ENCODE measurements at regions not wholly inside any gene's neighbourhood (a gene's known extent, or its start where the extent isn't known, plus 50 kb on each side); places are given as distances from the start of the nearest gene placed in this dataset.
"Not testable (repeated sequence)": the region's sequence is repeated elsewhere in the genome, so short reads cannot be mapped to it uniquely, and the experiment has no call there.

DNA sequence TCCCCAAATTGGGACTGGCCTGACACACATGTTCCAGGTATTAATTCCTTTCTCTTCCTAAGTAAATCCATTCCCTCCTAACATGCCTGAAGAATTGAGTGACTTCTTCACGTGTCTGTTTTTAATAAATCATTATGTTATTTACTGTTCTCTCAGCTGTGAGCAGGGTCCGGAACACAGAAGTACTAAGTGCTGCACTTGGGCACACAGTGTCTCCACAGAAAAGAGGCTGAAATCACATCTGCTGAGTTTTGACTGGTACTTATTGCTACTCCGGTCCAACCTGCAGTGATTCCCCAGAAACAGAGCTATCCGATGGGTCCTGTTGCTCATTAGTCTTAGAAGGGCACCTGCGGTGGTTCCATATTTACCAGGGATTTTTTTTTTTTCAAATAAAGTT lies 202.6 kb downstream of the RBM46 start:
- DNase-seq, result no peak

DNA sequence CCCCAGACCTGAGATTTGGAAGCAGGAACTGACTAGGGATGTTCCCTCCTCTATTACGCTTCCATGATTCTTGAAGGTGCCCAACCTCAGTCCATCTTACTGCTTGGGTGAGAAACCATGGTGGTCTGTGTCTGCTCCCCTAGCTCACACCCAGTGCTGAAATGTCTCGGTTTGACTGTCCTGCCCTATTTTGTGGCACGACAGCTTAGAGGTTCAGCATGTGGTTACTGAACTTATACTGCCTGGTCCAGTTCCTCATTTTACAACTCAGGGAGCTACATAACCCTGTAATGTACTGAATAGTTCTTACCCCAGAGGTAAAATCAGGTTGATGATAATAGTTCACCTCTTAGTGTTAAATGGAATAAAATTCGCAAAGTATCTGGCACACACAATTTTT lies 203.1 kb downstream of the RBM46 start:
- no peak for DNase-seq

- no peak for DNase-seq
These were observed 203.5 kb downstream of the RBM46 start for GRCh38 chr4:154984616-154985015.

GRCh38 chr4:154985673-154986072 lies 204.6 kb downstream of the RBM46 start:
- DNase-seq, result no peak

DNA sequence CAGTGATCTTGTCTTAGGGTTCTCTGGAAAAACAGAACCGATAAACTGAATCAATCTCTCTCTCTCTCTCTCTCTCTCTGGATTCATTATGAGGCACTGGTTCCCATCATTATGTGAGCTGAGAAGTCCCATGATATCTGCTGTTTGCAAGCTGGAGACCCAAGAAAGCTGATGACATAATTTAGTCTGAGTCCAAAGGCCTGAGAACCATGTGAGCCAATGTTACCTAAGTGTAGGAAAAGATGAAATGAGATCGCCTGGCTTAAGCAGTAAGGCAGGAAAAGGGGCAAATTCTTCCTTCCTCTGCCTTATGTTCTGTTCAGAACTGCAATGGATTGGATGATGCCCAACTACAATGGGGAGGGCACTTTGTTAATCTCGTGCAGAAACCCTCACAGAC lies 207.4 kb downstream of the RBM46 start:
- no peak for DNase-seq

- no peak for DNase-seq
These were observed 208.4 kb downstream of the RBM46 start for GRCh38 chr4:154989511-154989910.

- DNase-seq, result not testable (repeated sequence)
These were observed 210.6 kb upstream of the NPY2R start for GRCh38 chr4:154997866-154998265.

DNA sequence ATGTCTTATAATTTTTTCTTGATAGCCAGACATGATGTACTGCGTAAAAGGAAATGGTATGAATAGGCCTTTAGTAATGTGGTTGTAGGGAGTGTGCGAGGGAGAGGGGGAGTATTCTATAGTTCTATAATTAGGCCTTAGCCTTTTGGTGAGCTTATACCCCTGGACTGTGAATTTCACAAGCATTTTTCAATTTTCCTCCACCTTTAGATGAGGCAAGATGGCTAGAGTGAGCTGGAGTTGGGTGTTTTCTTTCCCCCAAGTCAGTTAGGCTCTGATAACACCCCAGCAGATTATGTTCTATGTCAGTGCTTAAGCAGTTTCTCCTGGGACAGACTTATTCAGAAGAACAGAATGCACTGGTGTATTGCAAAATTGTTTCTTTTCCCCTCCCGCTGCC lies 210.2 kb upstream of the NPY2R start:
- no peak for DNase-seq

DNA sequence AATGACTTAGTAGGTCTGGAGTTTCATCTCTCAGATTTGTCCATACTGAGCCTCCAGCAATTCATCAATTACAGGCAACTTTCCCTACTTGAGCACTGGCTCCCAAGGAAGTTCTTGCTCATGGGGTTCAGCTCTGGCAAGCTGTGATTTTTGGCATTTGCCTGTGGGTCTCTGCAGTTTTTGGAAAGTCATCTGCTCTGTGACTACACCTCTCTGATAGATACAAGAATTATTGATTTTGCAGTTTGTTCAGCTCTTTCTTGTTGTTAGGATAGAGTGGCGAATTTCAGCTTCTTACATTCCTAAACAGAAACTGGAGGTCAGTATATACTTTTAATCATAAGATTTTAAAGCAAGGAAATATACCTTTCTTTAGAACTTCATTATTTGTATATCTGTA lies 209.7 kb upstream of the NPY2R start:
- no peak for DNase-seq

DNA sequence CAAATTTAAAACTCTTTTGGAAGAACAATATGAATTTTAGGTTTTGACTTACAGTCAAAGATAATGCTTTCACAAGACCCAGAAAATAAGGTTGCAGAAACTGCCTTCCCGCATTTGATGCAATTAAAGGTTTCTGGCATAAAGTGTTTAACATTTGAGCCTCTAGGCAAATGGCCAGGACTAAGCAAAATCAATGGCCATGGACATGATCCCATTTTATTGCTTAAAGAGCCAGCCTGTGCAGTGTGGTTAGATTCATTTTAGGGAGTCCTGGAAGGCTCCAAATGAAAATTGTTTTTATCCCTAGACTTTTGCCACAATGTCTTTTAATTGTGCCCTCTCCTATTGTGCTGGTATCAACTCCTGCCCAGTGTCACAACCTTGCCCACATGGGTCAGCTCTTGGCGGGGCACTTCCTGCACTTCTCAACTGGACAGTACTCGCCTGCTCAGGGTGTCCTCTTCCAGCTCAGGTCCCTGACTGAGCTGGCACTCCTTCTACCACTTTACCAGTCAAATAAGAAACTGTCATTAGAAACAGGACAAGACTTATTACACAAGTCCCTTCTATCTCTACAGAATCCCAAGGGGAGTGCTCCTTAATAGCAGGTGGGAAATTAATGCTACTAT lies 208.4 kb upstream of the NPY2R start:
- no peak for DNase-seq

GRCh38 chr4:155001251-155001650 lies 207.2 kb upstream of the NPY2R start:
- no peak for DNase-seq

DNA sequence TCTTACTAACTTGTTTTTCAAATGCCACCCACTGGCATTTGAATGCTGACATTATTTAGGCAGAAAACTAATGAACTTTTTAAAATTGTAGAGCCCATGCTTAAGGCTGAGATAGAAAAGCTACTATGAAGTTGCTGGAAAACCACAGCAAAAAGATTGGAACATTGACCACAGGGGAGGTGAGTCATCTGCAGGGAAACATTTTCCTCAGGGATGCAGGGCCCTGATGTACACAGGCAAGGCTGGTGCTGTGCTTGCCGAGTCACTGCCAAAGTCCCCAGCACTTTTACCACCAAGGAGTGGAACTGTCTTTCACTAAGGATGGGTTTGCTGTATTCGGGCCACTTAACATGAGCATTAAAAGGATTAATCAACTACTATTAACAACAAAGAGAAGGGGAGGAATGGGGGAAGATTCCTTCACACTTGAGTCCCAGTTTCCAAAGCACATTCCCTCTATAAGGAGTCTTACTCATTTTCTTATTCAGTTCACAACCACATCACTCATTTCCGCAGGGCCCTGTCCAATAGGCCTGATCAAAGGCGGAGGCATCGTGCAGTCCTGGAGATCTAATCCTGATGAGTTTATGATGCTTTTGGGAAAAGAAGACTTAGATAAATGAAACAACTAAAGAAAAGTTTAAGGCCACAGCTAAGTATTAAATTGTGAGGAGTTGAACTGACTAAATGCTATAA lies 202.9 kb upstream of the NPY2R start:
- no peak for DNase-seq

DNA sequence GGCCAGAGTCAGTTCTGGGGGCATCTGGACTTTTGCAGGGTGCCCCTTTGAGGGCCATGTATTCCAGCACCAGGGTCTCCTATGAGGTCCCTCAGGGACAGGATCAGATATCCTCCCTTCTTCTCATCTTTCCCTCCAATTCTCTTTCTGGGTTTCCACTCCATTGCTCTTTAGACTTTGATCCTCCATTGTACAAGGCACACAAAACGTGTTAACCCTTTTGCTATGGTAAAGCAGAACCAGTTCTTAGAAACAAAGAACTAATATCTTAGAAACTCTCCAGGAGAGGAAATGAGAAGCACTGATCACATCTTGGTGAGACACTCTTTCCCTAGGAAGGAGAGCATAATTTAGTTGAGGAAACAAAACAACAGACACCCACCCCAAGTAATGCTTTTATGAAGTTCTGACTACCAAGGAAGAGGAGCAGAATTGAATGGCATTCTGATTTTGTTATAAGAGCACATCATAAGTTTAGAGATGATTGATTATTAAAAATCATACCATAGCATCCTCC lies 200.7 kb upstream of the NPY2R start:
- no peak for DNase-seq

GRCh38 chr4:155008389-155008788 lies 200.0 kb upstream of the NPY2R start:
- DNase-seq, result no peak

DNA sequence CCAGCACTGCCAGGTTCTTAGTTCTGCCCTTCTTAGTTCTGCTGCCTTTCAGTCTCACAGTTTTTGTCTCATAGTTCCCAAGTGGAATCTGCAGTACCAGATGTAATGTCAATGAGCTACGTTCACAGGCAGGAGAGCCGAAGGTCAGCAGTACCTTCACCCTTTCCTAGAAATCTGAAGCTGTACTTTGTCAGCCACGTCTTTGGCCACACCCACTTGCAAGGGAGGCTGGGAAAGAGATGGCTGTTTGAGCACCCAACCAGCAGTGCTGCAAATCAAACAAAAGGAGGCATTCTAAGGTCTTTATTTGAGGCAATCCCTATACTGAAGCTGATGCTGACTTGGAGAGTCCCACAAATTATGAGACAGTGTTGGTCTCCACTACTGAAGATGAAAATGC lies 199.1 kb upstream of the NPY2R start:
- no peak for DNase-seq

DNA sequence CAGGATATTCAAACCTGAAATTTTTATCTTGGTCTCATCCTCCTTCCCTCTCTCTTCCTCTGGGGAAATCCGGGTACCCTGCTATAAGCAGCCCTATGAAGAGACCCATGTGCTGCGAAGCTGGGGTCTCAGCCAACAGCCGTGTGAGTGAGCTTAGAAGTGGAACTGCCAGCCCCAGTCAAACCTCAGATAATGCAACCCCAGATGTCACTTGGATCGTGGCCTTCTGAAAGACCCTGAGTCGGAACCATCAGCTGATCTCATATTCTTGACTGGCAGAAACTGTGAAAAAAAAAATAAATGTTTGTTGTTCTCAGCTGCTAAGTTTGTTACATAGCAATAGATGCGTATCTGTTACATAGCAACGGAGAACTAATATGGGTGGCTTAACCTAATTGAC lies 198.1 kb upstream of the NPY2R start:
- no peak for DNase-seq

DNA sequence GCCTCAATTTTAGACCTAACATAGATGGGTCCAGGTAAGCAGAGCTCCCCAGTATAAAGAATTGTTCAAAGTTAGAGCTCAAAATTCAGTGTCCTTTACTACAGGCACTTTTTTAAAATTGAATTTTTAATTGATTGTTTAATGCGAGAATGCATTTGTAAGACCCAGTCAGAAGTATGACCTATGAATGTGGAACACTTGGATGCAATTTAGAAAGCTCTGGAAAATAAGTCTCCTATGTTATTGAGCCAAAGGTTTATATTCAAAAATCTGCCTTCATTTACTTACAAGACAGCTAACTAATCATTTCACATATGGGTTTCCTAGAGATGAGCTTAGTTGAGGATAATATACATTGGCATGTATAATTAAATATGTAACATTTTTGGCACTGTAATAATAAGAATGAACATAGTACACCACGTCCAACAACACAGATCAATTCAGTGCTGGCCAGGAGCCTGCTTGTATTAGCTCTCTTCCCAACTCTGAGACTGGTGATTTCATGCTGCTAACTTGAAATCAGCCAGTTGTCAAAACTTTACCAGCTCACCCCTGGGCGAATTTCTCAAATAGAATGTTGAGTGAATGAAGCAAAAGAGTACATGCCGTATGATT lies 197.2 kb upstream of the NPY2R start:
- DNase-seq, result no peak

GRCh38 chr4:155012469-155012868 lies 196.0 kb upstream of the NPY2R start:
- DNase-seq, result no peak

- DNase-seq, result no peak
These were observed 191.0 kb upstream of the NPY2R start for GRCh38 chr4:155017426-155017825.

DNA sequence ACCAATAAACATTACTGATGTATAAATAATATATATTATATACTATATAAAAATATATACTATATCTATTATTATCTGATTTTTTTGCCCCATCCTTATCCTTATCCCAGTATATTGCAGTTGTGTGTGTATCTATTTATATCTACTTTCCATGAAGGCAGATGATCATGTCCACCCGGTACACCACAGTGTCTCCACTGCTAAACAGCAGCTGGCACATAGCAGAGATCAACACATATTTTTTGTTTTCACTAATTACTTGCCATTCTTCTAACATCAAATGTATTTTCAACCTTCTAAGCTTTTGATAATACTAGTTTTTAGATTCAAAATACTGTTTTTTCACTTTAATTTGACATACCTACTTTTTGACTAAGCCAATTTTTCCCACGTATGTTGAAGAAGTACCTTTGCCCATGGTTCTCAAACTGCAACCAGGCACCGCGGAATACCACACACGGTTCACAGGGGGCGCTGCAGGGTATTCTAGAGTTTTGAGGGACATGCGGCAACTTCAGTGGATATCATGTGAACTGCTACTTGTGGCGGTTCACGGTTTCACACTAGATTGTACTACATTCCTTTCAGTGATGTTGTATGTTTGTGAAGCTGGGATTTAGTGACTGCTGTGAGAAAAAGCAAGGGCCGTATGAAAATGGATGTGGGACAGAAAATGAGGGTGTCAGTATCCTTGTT lies 182.5 kb upstream of the NPY2R start:
- DNase-seq, result no peak

DNA sequence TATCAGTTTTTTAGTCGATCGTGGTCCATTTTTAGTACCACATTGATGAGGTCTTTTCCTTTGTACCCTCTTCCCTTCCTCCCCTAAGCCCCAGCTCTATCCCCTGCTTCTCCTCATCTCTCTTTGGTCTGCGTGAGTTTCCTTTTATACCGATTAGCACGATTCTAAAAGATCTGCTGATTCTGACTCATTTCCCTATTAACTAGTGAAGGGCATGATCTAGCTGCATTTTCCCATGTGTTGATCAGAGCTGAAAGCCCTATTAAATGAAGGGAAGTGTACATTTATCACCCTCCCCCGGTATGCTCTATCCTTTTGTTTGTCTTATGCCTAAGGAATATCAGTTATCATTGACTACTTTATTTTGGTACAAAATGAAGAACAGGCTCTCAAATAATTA lies 181.7 kb upstream of the NPY2R start:
- DNase-seq, result no peak

DNA sequence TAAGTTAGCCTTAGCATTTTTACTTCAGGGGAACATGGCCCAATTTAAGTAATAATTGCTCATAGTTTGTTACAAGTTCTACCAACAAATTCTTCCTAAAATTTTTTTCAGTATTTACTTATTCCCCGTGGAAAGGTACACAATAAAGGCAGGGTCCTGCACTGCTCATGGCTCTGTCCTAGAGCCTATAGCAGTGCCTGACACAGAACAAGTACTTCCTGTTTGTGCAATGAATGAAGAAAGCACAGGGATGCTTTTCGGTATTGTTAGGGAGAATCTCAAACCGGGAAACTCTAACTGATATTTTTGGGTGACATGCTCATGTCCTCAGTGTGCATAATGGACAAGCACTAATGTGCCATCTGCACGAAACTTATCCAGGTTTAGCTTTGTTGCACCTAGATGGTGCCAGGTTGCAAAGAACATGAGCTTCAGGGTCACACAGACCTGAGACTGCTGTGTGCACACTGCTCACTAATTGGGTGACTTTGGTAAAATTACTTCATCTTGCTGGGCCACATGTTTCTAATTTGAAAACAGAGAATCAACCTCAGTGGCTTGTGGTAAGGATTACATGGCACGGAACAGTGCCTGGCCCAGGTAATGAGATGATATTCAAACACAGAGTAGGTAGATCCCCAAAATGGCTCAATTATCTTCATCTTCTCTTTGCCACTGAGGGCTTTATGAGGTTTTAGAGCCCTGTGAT lies 175.8 kb upstream of the NPY2R start:
- DNase-seq, result no peak

DNA sequence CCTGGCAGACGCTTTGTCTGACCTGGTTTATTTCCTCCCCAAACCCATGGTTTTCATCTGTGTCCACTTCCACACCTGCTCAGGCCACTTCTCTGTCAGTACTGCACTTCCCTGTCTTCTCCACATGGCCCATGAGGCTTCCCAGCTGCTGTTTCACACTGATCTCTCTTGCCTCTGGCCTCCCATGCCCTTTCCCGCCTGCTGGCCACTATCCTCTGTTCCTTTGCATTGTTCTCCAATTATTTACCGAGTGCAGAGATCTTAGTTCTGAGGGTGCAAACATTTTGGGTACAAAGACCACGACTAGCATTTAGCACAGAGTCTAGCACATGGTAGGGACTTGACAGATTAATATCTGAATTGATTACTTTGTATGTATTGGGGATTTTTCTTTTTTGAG lies 174.8 kb upstream of the NPY2R start:
- DNase-seq, result no peak
